ENCODE measurements at regions not wholly inside any gene's neighbourhood (a gene's known extent, or its start where the extent isn't known, plus 50 kb on each side); places are given as distances from the start of the nearest gene placed in this dataset.

DNA sequence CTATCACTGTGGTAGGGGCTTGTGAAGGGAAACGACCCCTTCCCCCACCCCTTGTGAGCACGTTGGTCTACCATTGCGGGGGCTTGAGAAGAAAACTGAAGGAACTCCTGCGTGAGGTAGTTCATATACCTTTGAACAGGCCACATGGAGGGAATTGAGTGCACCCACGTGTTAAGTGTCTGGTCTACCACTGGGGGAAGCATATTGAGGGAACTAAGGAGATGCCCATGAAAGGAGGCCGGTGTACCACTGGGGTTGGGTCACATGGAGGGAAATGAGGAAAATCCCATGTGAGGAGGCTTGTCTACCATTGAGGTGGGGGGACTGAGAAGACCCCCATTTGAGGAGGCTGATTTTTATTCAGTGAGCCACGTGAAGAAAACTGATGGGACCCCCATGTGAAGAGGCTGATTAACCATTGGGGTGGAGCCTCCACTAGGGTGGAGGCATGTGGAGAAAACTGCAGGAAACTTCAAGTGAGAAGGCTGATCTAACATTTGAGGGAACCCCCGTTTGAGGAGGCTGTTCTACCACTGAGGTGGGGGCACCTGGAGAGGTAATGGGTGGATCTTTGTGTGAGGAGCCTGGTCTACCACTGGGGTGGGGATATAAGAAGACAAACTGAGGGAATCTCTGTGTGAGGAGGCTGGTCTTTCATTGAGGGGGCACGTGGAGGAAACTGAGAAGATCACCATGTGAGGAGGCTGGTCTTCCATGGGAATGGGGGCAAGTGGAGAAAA is 163.2 kb downstream of the FBLN2 start:
- Histone ChIP-seq H3K4me3 (no peak overlapping the region), H3K9me3 (no peaks in the 10 kb centered on the region), H3K36me3 (no peaks in the 10 kb centered on the region), H3K27ac (no peak overlapping the region), H3K27me3 (peaks cover 0 to 17% (median 0%) of the 10 kb centered on the region in 4 donors), H3K4me1 (no peaks in the 10 kb centered on the region)
- no peak for DNase-seq
- WGBS, 2 donors, result 50 to 52% methylated on average over 8 to 9 of the region's 9 CpGs
- TF ChIP-seq, protein P1, sequence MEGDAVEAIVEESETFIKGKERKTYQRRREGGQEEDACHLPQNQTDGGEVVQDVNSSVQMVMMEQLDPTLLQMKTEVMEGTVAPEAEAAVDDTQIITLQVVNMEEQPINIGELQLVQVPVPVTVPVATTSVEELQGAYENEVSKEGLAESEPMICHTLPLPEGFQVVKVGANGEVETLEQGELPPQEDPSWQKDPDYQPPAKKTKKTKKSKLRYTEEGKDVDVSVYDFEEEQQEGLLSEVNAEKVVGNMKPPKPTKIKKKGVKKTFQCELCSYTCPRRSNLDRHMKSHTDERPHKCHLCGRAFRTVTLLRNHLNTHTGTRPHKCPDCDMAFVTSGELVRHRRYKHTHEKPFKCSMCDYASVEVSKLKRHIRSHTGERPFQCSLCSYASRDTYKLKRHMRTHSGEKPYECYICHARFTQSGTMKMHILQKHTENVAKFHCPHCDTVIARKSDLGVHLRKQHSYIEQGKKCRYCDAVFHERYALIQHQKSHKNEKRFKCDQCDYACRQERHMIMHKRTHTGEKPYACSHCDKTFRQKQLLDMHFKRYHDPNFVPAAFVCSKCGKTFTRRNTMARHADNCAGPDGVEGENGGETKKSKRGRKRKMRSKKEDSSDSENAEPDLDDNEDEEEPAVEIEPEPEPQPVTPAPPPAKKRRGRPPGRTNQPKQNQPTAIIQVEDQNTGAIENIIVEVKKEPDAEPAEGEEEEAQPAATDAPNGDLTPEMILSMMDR (IDR thresholded peaks at IDR 0.05), result no peak
- TF ChIP-seq POLR2A (IDR thresholded peaks at IDR 0.05), result no peak
- intact Hi-C loops (cut with DNase I), result no loop called here

DNA sequence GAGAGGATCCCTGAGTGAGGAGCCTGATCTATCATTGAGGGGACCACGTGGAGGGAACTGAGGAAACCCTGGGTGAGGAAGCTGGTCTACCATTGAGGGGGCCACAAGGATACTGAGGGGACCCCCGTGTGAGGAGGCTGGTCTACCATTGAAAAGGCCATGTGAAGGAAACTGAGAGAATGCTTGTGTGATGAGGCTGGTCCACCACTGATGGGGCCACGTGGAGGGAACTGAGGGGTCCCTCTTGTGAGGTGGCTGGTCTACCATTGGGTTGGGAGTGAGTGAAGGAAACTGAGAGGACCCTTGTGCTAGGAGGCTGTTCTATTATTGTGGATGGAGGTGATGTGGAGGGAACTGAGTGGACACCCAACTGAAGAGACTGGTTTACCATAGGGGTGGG is 161.3 kb downstream of the FBLN2 start:
- Histone ChIP-seq H3K4me3 (no peak overlapping the region), H3K4me1 (no peaks in the 10 kb centered on the region), H3K36me3 (no peaks in the 10 kb centered on the region), H3K27me3 (peaks cover 0 to 17% (median 0%) of the 10 kb centered on the region in 4 donors), H3K9me3 (no peaks in the 10 kb centered on the region), H3K27ac (no peak overlapping the region)
- TF ChIP-seq, protein P1 (IDR thresholded peaks at IDR 0.05), result no peak
- no peak for TF ChIP-seq POLR2A (IDR thresholded peaks at IDR 0.05)
- WGBS, 2 donors, result 51 to 62% methylated on average over 3 of the region's 3 CpGs
- intact Hi-C loops (cut with DNase I), result no loop called here
- no peak for DNase-seq

DNA sequence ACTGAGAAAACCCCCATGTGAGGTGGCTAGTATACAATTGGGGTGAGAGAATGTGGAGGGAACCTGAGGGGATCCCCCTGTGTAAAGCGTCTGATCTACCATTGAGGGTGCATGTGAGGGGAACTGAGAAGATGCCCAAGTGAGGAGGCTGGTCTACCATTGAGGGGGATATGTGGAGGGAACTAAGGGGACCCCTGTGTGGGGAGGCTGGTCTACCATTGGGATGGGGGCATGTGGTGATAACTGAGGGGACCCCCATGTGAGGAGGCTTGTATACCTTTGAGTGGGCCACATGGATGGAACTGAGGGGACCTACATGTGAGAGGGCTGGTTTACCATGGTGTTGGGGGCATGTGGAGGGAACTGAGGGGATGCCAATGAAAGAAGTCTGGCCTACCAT is 160.8 kb downstream of the FBLN2 start:
- Histone ChIP-seq H3K4me3 (no peak overlapping the region), H3K36me3 (no peaks in the 10 kb centered on the region), H3K9me3 (no peaks in the 10 kb centered on the region), H3K4me1 (no peaks in the 10 kb centered on the region), H3K27me3 (peaks cover 0 to 17% (median 0%) of the 10 kb centered on the region in 4 donors), H3K27ac (no peak overlapping the region)
- intact Hi-C loops (cut with DNase I), result no loop called here
- 80 to 92% methylated on average over 1 of the region's 1 CpG for WGBS, 2 donors
- TF ChIP-seq, protein P1 (IDR thresholded peaks at IDR 0.05), result no peak
- TF ChIP-seq POLR2A (IDR thresholded peaks at IDR 0.05), result no peak
- DNase-seq, result no peak

DNA sequence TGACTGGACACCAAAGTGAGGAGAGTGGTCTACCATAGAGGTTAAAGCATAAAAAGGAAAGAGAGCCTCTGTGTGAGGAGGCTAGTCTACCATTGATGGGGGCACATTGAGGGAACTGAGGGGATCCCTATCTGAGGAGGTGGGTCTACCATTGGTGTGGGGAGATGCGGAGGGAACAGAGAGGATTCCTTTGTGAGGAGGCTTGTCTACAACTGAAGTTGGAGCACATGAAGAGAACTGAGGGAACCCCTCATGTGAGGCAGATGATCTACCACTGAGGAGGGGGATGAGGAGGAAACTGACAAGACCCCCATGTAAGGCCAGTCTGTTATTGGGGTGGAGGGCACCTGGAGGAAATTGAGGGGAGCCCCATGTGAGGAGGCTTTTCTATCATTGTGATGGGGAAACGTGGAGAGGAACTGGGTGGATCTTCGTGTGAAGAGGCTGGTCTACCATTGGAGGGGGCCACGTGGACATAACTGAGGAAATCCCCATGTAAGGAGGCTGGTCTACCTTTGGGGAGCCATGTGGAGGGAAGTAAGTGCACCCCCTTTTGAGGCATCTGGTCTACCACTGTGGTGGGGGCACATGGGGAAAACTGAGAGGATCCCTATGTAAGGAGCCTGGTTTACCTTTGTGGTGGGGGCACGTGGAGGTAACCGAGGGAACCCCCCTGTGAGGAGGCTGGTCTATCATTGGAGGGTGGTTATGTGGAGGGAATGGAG is 160.1 kb downstream of the FBLN2 start:
- no peaks in the 10 kb centered on the region for H3K36me3 ChIP-seq
- no peaks in the 10 kb centered on the region for H3K9me3 ChIP-seq
- no peak overlapping the region for H3K27ac ChIP-seq
- H3K4me1 ChIP-seq, result no peaks in the 10 kb centered on the region
- H3K4me3 ChIP-seq, result no peak overlapping the region
- H3K27me3 ChIP-seq, result peaks cover 0 to 18% (median 0%) of the 10 kb centered on the region in 4 donors
- WGBS, 2 donors, result 69 to 78% methylated on average over 6 of the region's 6 CpGs
- intact Hi-C loops (cut with DNase I), result no loop called here
- TF ChIP-seq, protein P1 (IDR thresholded peaks at IDR 0.05), result no peak
- TF ChIP-seq POLR2A (IDR thresholded peaks at IDR 0.05), result no peak
- no peak for DNase-seq

DNA sequence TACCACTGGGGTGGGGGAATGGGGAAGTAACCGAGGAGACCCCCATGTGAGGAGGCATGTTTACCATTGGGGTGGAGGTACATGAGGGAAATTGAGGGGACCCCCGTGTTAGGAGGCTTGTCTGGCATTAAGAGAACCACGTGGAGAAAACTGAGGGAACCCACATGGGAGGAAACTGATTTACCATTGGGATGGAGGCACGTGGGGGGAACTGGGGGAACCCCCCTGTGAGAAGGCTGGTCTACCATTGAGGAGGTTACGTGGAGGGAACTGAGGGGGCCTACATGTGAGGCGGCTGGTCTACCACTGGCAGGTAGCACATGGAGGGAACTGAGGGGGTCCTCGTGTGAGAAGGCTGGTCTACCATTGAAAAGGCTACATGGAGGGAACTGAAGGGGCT is 159.4 kb downstream of the FBLN2 start:
- intact Hi-C loops (cut with DNase I), result no loop called here
- H3K36me3 ChIP-seq, result no peaks in the 10 kb centered on the region
- no peak overlapping the region for H3K27ac ChIP-seq
- H3K9me3 ChIP-seq, result no peaks in the 10 kb centered on the region
- 64% methylated on average over 7 of the region's 7 CpGs for WGBS, 2 donors
- peaks cover 0 to 24% (median 0%) of the 10 kb centered on the region in 4 donors for H3K27me3 ChIP-seq
- no peak for DNase-seq
- TF ChIP-seq, protein P1 (IDR thresholded peaks at IDR 0.05), result no peak
- TF ChIP-seq POLR2A (IDR thresholded peaks at IDR 0.05), result no peak
- H3K4me3 ChIP-seq, result no peak overlapping the region
- no peaks in the 10 kb centered on the region for H3K4me1 ChIP-seq
